ENCODE measurements at regions not wholly inside any gene's neighbourhood (a gene's known extent, or its start where the extent isn't known, plus 50 kb on each side); places are given as distances from the start of the nearest gene placed in this dataset.

DNA sequence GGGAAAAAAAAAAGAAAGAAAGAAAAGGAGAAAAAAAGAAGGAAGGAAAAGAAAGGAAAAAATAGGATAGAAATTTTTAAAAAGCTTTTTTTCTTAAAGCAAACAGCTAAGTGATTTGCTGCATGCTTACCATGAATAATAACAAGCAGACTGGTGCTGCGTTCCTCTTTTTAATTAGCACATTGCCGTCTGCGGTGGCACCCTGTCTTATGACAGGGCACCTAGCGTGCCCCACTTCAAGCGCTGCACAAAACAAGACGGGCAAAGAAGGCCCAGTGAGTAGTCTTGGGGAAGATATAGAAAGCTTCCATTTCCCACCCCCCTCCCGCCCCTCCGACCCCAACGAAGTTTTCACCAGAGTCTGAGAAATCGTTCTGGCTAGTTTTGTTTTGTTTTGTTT lies 513.9 kb downstream of the ZNF608 start:
- FAIRE-seq, result no peak
- DNase-seq (ENCODE audit: insufficient read length, low spot score), result no peak
- TF ChIP-seq POLR2A (IDR thresholded peaks at IDR 0.05; ENCODE audit: low read depth, low read length), result no peak

DNA sequence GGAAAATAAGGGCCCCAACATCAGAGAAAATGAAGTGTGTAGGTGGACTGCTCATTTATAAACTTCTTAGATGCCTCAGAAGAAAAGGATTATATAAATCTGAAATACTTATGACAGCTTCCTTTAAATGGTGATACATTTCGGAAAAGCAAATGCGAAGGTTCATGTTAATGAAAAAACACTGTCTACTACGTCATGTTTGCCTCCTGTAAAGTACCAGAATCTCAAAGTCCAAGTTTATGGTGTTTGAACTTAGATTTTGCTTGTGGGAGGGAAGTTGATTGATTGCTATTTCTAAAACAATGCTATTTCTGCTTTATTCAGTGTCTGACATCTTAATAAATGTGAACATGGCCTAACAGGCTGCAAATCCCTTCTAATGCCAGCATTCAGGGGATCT lies 514.6 kb downstream of the ZNF608 start:
- DNase-seq (ENCODE audit: insufficient read length, low spot score) (no peak), FAIRE-seq (no peak)
- TF ChIP-seq POLR2A (IDR thresholded peaks at IDR 0.05; ENCODE audit: low read depth, low read length), result no peak

GRCh38 chr5:124231230-124231629 lies 515.2 kb downstream of the ZNF608 start:
- DNase-seq (ENCODE audit: insufficient read length, low spot score) (no peak), FAIRE-seq (no peak)

GRCh38 chr5:124230456-124230855 lies 516.0 kb downstream of the ZNF608 start:
- DNase-seq (ENCODE audit: insufficient read length, low spot score) (no peak), FAIRE-seq (no peak)
- TF ChIP-seq POLR2A (IDR thresholded peaks at IDR 0.05; ENCODE audit: low read depth, low read length), result no peak

More at GRCh38 chr5:124231230-124231629, 515.2 kb downstream of the ZNF608 start:
- no peak for TF ChIP-seq POLR2A (IDR thresholded peaks at IDR 0.05; ENCODE audit: low read depth, low read length)

GRCh38 chr5:124229352-124229751 lies 517.1 kb downstream of the ZNF608 start:
- DNase-seq (ENCODE audit: insufficient read length, low spot score) (no peak), FAIRE-seq (no peak)
- no peak for TF ChIP-seq POLR2A (IDR thresholded peaks at IDR 0.05; ENCODE audit: low read depth, low read length)

- FAIRE-seq (no peak), DNase-seq (ENCODE audit: insufficient read length, low spot score) (no peak)
- TF ChIP-seq POLR2A (IDR thresholded peaks at IDR 0.05; ENCODE audit: low read depth, low read length), result no peak
Measured at GRCh38 chr5:124227914-124228313, 518.5 kb downstream of the ZNF608 start.

GRCh38 chr5:124220418-124220817 lies 526.0 kb downstream of the ZNF608 start:
- no peak for TF ChIP-seq POLR2A (IDR thresholded peaks at IDR 0.05; ENCODE audit: low read depth, low read length)
- no peak for FAIRE-seq
- no peak for DNase-seq (ENCODE audit: insufficient read length, low spot score)

- no peak for DNase-seq (ENCODE audit: insufficient read length, low spot score)
- no peak for TF ChIP-seq POLR2A (IDR thresholded peaks at IDR 0.05; ENCODE audit: low read depth, low read length)
- no peak for FAIRE-seq
Measured at GRCh38 chr5:124212934-124213333, 533.5 kb downstream of the ZNF608 start.

GRCh38 chr5:124210111-124210910 lies 536.1 kb downstream of the ZNF608 start:
- TF ChIP-seq POLR2A (IDR thresholded peaks at IDR 0.05; ENCODE audit: low read depth, low read length), result no peak
- DNase-seq (ENCODE audit: insufficient read length, low spot score), result no peak
- FAIRE-seq, result no peak

- TF ChIP-seq POLR2A (IDR thresholded peaks at IDR 0.05; ENCODE audit: low read depth, low read length), result no peak
- no peak for FAIRE-seq
- DNase-seq (ENCODE audit: insufficient read length, low spot score), result no peak
Measured at GRCh38 chr5:124207118-124207517, 539.3 kb downstream of the ZNF608 start.

- FAIRE-seq, result no peak
- TF ChIP-seq POLR2A (IDR thresholded peaks at IDR 0.05; ENCODE audit: low read depth, low read length), result no peak
Measured at GRCh38 chr5:124206540-124206939, 539.9 kb downstream of the ZNF608 start.

DNA sequence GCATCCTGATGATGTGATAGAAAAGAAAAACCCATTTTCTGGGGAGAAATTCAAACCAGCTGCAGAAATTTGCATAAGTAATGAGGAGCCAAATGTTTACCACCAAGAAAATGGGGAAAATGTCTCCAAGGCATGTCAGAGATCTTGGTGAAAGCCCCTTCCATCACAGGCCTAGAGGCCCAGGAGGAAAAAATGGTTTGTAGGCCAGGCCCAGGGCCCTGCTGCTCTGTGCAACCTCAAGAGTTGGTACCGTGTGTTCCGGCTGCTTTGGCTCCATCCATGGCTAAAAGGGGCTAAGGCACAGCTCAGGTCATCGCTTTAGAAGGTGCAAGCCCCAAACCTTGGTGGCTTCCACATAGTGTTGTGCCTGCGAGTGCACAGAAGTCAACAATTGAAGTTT lies 543.1 kb downstream of the ZNF608 start:
- TF ChIP-seq POLR2A (IDR thresholded peaks at IDR 0.05; ENCODE audit: low read depth, low read length), result no peak
- DNase-seq (ENCODE audit: insufficient read length, low spot score) (no peak), FAIRE-seq (no peak)

More at GRCh38 chr5:124206540-124206939, 539.9 kb downstream of the ZNF608 start:
- no peak for DNase-seq (ENCODE audit: insufficient read length, low spot score)

- FAIRE-seq (no peak), DNase-seq (ENCODE audit: insufficient read length, low spot score) (no peak)
Measured at GRCh38 chr5:124200381-124200780, 546.1 kb downstream of the ZNF608 start.

GRCh38 chr5:124199893-124200292 lies 546.5 kb downstream of the ZNF608 start:
- no peak for TF ChIP-seq POLR2A (IDR thresholded peaks at IDR 0.05; ENCODE audit: low read depth, low read length)
- FAIRE-seq (no peak), DNase-seq (ENCODE audit: insufficient read length, low spot score) (no peak)

More at GRCh38 chr5:124200381-124200780, 546.1 kb downstream of the ZNF608 start:
- TF ChIP-seq POLR2A (IDR thresholded peaks at IDR 0.05; ENCODE audit: low read depth, low read length), result no peak

GRCh38 chr5:124195411-124195810 lies 551.0 kb downstream of the ZNF608 start:
- DNase-seq (ENCODE audit: insufficient read length, low spot score), result no peak
- no peak for TF ChIP-seq POLR2A (IDR thresholded peaks at IDR 0.05; ENCODE audit: low read depth, low read length)
- FAIRE-seq, result no peak
